GM12878 (cell line): ENCODE measurements at regions not wholly inside any gene's neighbourhood (a gene's known extent, or its start where the extent isn't known, plus 50 kb on each side); places are given as distances from the start of the nearest gene placed in this dataset.

Source experiments
- ATAC-seq: fragments of 200-7000 bp; cut with Tn5 transposase; 3 replicates; pipeline ENCODE4 v1.9.1; 2020; ENCODE audit warnings: mild to moderate bottlenecking, moderate library complexity
- BruUV-seq: library from RNA; stranded (reverse); fragments of 400-500 nt; replicated peaks from 2 replicates; lab custom pipeline; 2021; lab: Mats Ljungman, UMichigan
- CTCF ChIA-PET: fragments of 300-600 bp; sonication (Branson Sonifier 250); formaldehyde crosslinking; extraction: SDS; loops from one replicate; lab custom pipeline; 2021; ENCODE audit warnings: inconsistent platforms; lab: Yijun Ruan, JAX
- POLR2A ChIA-PET: fragments of 350-600 bp; formaldehyde crosslinking; extraction: SDS; loops from one replicate; lab custom pipeline; 2021; ENCODE audit warnings: inconsistent platforms; lab: Charles Lee
- RAD21 ChIA-PET: fragments of 300-600 bp; sonication (Branson Sonifier 250); formaldehyde crosslinking; loops from one replicate; lab custom pipeline; 2023; ENCODE audit warnings: antibody characterized with exemption; ENCODE audit not compliant: unreplicated experiment; lab: Charles Lee
- SMC1A ChIA-PET: fragments of 300-600 bp; sonication (Branson Sonifier 250); formaldehyde crosslinking; loops from one replicate; lab custom pipeline; 2023; ENCODE audit not compliant: unreplicated experiment, uncharacterized antibody; lab: Charles Lee
- DNase-seq: peaks from one replicate; pipeline ENCODE4 v3.0.0-alpha.2; 2011; ENCODE audit warnings: low read depth, low spot score
- FAIRE-seq: peaks from 3 replicates; lab custom pipeline; 2011; peaks lifted over from hg19 to GRCh38; lab: Jason Lieb, UNC
- H2AFZ ChIP-seq: 2 replicates; pipeline ENCODE4 v1.6.0; 2011; ENCODE audit warnings: low read depth, low read length, control low read depth; ENCODE audit not compliant: control insufficient read depth
- H3K27ac ChIP-seq: 2 replicates; pipeline ENCODE4 v1.5.1; 2011; ENCODE audit warnings: control low read depth; ENCODE audit not compliant: control insufficient read depth, insufficient read depth
- H3K27me3 ChIP-seq, 2 experiments: replicated peaks in 1 of 2; 2 replicates each; pipeline versions ENCODE4 v1.6.0 to v1.6.1; 2011; ENCODE audit warnings: low read length in 1 of 2; ENCODE audit not compliant: control insufficient read depth in 2 of 2, insufficient read depth in 2 of 2
- H3K36me3 ChIP-seq, 2 experiments: 2 replicates each; pipeline ENCODE4 v1.5.1; 2011; ENCODE audit warnings: low read length in 1 of 2; ENCODE audit not compliant: control insufficient read depth in 2 of 2, insufficient read depth in 2 of 2
- H3K4me1 ChIP-seq: 2 replicates; pipeline ENCODE4 v1.6.1; 2011; ENCODE audit warnings: mild to moderate bottlenecking, low read length, moderate library complexity, mixed read lengths; ENCODE audit not compliant: control insufficient read depth, insufficient read depth
- H3K4me2 ChIP-seq: 2 replicates; pipeline ENCODE4 v1.6.0; 2011; ENCODE audit warnings: control low read depth; ENCODE audit not compliant: control insufficient read depth, insufficient read depth
- H3K4me3 ChIP-seq: fragments of 200-600 bp; sonication (generic); 2 replicates; pipeline ENCODE4 v1.5.1; 2016
- H3K79me2 ChIP-seq: 2 replicates; pipeline ENCODE4 v1.6.0; 2011; ENCODE audit warnings: low read length; ENCODE audit not compliant: control insufficient read depth, insufficient read depth
- H3K9ac ChIP-seq: 2 replicates; pipeline ENCODE4 v1.8.0; 2011; ENCODE audit warnings: low read length, control low read depth, mixed read lengths; ENCODE audit not compliant: control insufficient read depth, insufficient read depth
- H3K9me3 ChIP-seq: replicated peaks from 3 replicates; pipeline ENCODE4 v1.5.1; 2011; ENCODE audit warnings: mild to moderate bottlenecking, low read length; ENCODE audit not compliant: control insufficient read depth, insufficient read depth
- H4K20me1 ChIP-seq: 2 replicates; pipeline ENCODE4 v1.6.0; 2011; ENCODE audit not compliant: control insufficient read depth, insufficient read depth
- BMI1 ChIP-seq: fragments of 450-650 bp; IDR thresholded peaks from 2 replicates; pipeline ENCODE4 v1.6.1; 2016; ENCODE audit warnings: mild to moderate bottlenecking, moderate library complexity, borderline replicate concordance
- IKZF1 ChIP-seq: fragments of 450-650 bp; conservative IDR thresholded peaks from 2 replicates; pipeline ENCODE4 v1.6.1; 2017; ENCODE audit warnings: antibody characterized with exemption, mild to moderate bottlenecking
- MEF2A ChIP-seq: IDR thresholded peaks from 2 replicates; pipeline ENCODE4 v1.6.1; 2011; ENCODE audit warnings: low read depth, mild to moderate bottlenecking, low read length, moderate library complexity; ENCODE audit not compliant: insufficient read depth
- MXI1 ChIP-seq: fragments of 150-350 bp; IDR thresholded peaks from 2 replicates; pipeline ENCODE4 v1.6.1; 2011; ENCODE audit warnings: low read depth, mild to moderate bottlenecking, inconsistent platforms, low read length, improper control_type of control experiment
- POLR2AphosphoS5 ChIP-seq: IDR thresholded peaks from 2 replicates; pipeline ENCODE4 v1.6.1; 2011; ENCODE audit warnings: mild to moderate bottlenecking, low read length, inconsistent platforms
- ZZZ3 ChIP-seq: IDR thresholded peaks from 2 replicates; pipeline ENCODE4 v1.6.1; 2011; ENCODE audit warnings: low read depth; ENCODE audit not compliant: control insufficient read depth, insufficient read length
- WGBS: methylation state at CpG from one replicate; pipeline ENCODE4 v1.1.6; 2016; ENCODE audit warnings: low lambda C conversion rate; ENCODE audit not compliant: insufficient replicate concordance, insufficient coverage; ENCODE audit errors: missing lambda C conversion rate; 5-methylcytosine and 5-hydroxymethylcytosine counted together
- in situ Hi-C: fragments of 300-500 bp; cut with MboI; formaldehyde crosslinking; loops from 9 replicates; pipeline ENCODE4 v1.14.3; 2018; ENCODE audit warnings: mixed read lengths
- intact Hi-C: fragments of 100-400 bp; cut with micrococcal nuclease; formaldehyde crosslinking; loops from one replicate; pipeline ENCODE4 v1.14.2; 2022; ENCODE audit not compliant: unreplicated experiment
- TF ChIP-seq, protein P1 (sequence below): fragments of 150-350 bp; IDR thresholded peaks from 2 replicates; pipeline ENCODE4 v1.6.1; 2014; ENCODE audit warnings: mild to moderate bottlenecking, low read depth, low read length
- TF ChIP-seq, protein P2 (sequence below): IDR thresholded peaks from 2 replicates; pipeline ENCODE4 v1.6.1; 2011; ENCODE audit warnings: mild to moderate bottlenecking, low read depth, low read length, moderate library complexity; ENCODE audit not compliant: insufficient replicate concordance
- TF ChIP-seq, protein P3 (sequence below): fragments of 450-650 bp; formaldehyde crosslinking; IDR thresholded peaks from 2 replicates; pipeline ENCODE4 v1.4.0; 2020; ENCODE audit warnings: mild to moderate bottlenecking, moderate library complexity
- TF ChIP-seq, protein P4 (sequence below): IDR thresholded peaks from 2 replicates; pipeline ENCODE4 v1.6.1; 2012; ENCODE audit warnings: low read depth, low read length, improper control_type of control experiment
- TF ChIP-seq, protein P5 (sequence below): fragments of 450-650 bp; formaldehyde crosslinking; IDR thresholded peaks from 2 replicates; pipeline ENCODE4 v1.4.0; 2022; ENCODE audit warnings: mild to moderate bottlenecking, moderate library complexity
- TF ChIP-seq, protein P6 (sequence below), 3 experiments: IDR thresholded peaks in 2 of 3; conservative IDR thresholded peaks in 1 of 3; 2 replicates each; pipeline ENCODE4 v1.5.1; 2011; ENCODE audit warnings: low read depth in 3 of 3, low read length in 3 of 3, mild to moderate bottlenecking in 3 of 3, control low read depth in 2 of 3, moderate library complexity in 2 of 3, inconsistent platforms in 1 of 3, mixed read lengths in 1 of 3; ENCODE audit not compliant: control insufficient read depth in 2 of 3, insufficient read depth in 1 of 3; ENCODE audit errors: extremely low read depth in 1 of 3

DNA sequence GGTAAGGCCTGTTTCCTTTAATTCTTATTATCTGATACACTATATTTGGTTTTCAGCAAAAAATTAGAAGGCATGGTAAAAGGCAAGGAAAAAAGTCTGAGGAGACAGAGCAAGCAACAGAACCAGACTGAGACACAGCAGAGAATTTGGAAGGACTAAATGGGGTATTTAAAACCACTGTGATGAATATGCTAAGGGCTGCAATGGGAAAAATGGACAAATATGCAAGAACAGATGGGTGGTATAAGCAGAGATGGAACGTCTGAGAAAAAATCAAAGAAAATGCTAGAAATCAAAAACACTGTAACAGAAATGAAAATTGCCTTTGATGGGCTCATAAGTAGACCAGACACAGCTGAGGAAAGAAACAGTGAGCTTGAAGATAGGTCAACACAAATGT is 50.8 kb upstream of the NSMCE3 start:
- no peak for FAIRE-seq
- ChIA-PET RAD21 (no interaction called here), SMC1A (no interaction called here), POLR2A (no interaction called here), CTCF (no interaction called here)
- Histone ChIP-seq H3K9me3 (no peaks in the 10 kb centered on the region; the same call in 1 of the 3 replicates), H4K20me1 (no peaks in the 10 kb centered on the region), H3K9ac (no peak overlapping the region), H3K36me3 (no peaks in the 10 kb centered on the region), H3K4me3 (no peak overlapping the region), H3K79me2 (no peaks in the 10 kb centered on the region), H3K27ac (no peak overlapping the region), H3K27me3 (no peaks in the 10 kb centered on the region), H3K4me1 (no peaks in the 10 kb centered on the region), H3K4me2 (no peak overlapping the region), H2AFZ (no peak overlapping the region)
- no peak for ATAC-seq
- 42% methylated on average over 1 of the region's 1 CpG for WGBS
- no peak for DNase-seq
- in situ Hi-C loops (no loop called here), intact Hi-C loops (no loop called here)
- BruUV-seq: no TSS peak
- TF ChIP-seq MXI1 (no peak), IKZF1 (no peak), BMI1 (no peak), POLR2AphosphoS5 (no peak), MEF2A (no peak), ZZZ3 (no peak)
- TF ChIP-seq, protein P1, sequence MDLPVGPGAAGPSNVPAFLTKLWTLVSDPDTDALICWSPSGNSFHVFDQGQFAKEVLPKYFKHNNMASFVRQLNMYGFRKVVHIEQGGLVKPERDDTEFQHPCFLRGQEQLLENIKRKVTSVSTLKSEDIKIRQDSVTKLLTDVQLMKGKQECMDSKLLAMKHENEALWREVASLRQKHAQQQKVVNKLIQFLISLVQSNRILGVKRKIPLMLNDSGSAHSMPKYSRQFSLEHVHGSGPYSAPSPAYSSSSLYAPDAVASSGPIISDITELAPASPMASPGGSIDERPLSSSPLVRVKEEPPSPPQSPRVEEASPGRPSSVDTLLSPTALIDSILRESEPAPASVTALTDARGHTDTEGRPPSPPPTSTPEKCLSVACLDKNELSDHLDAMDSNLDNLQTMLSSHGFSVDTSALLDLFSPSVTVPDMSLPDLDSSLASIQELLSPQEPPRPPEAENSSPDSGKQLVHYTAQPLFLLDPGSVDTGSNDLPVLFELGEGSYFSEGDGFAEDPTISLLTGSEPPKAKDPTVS: no peak
- TF ChIP-seq, protein P2, sequence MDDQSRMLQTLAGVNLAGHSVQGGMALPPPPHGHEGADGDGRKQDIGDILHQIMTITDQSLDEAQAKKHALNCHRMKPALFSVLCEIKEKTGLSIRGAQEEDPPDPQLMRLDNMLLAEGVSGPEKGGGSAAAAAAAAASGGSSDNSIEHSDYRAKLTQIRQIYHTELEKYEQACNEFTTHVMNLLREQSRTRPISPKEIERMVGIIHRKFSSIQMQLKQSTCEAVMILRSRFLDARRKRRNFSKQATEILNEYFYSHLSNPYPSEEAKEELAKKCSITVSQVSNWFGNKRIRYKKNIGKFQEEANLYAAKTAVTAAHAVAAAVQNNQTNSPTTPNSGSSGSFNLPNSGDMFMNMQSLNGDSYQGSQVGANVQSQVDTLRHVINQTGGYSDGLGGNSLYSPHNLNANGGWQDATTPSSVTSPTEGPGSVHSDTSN: no peak
- TF ChIP-seq, protein P3, sequence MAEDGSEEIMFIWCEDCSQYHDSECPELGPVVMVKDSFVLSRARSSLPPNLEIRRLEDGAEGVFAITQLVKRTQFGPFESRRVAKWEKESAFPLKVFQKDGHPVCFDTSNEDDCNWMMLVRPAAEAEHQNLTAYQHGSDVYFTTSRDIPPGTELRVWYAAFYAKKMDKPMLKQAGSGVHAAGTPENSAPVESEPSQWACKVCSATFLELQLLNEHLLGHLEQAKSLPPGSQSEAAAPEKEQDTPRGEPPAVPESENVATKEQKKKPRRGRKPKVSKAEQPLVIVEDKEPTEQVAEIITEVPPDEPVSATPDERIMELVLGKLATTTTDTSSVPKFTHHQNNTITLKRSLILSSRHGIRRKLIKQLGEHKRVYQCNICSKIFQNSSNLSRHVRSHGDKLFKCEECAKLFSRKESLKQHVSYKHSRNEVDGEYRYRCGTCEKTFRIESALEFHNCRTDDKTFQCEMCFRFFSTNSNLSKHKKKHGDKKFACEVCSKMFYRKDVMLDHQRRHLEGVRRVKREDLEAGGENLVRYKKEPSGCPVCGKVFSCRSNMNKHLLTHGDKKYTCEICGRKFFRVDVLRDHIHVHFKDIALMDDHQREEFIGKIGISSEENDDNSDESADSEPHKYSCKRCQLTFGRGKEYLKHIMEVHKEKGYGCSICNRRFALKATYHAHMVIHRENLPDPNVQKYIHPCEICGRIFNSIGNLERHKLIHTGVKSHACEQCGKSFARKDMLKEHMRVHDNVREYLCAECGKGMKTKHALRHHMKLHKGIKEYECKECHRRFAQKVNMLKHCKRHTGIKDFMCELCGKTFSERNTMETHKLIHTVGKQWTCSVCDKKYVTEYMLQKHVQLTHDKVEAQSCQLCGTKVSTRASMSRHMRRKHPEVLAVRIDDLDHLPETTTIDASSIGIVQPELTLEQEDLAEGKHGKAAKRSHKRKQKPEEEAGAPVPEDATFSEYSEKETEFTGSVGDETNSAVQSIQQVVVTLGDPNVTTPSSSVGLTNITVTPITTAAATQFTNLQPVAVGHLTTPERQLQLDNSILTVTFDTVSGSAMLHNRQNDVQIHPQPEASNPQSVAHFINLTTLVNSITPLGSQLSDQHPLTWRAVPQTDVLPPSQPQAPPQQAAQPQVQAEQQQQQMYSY: no peak
- TF ChIP-seq, protein P4, sequence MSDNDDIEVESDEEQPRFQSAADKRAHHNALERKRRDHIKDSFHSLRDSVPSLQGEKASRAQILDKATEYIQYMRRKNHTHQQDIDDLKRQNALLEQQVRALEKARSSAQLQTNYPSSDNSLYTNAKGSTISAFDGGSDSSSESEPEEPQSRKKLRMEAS: no peak
- TF ChIP-seq, protein P5, sequence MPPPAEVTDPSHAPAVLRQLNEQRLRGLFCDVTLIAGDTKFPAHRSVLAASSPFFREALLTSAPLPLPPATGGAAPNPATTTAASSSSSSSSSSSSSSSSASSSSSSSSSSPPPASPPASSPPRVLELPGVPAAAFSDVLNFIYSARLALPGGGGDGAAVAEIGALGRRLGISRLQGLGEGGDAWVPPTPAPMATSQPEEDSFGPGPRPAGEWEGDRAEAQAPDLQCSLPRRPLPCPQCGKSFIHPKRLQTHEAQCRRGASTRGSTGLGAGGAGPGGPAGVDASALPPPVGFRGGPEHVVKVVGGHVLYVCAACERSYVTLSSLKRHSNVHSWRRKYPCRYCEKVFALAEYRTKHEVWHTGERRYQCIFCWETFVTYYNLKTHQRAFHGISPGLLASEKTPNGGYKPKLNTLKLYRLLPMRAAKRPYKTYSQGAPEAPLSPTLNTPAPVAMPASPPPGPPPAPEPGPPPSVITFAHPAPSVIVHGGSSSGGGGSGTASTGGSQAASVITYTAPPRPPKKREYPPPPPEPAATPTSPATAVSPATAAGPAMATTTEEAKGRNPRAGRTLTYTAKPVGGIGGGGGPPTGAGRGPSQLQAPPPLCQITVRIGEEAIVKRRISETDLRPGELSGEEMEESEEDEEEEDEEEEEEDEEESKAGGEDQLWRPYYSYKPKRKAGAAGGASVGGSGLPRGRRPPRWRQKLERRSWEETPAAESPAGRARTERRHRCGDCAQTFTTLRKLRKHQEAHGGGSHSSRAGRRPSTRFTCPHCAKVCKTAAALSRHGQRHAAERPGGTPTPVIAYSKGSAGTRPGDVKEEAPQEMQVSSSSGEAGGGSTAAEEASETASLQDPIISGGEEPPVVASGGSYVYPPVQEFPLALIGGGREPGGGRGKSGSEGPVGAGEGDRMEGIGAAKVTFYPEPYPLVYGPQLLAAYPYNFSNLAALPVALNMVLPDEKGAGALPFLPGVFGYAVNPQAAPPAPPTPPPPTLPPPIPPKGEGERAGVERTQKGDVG (CRISPR knock-in tag): no peak
- TF ChIP-seq, protein P6, sequence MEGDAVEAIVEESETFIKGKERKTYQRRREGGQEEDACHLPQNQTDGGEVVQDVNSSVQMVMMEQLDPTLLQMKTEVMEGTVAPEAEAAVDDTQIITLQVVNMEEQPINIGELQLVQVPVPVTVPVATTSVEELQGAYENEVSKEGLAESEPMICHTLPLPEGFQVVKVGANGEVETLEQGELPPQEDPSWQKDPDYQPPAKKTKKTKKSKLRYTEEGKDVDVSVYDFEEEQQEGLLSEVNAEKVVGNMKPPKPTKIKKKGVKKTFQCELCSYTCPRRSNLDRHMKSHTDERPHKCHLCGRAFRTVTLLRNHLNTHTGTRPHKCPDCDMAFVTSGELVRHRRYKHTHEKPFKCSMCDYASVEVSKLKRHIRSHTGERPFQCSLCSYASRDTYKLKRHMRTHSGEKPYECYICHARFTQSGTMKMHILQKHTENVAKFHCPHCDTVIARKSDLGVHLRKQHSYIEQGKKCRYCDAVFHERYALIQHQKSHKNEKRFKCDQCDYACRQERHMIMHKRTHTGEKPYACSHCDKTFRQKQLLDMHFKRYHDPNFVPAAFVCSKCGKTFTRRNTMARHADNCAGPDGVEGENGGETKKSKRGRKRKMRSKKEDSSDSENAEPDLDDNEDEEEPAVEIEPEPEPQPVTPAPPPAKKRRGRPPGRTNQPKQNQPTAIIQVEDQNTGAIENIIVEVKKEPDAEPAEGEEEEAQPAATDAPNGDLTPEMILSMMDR (IDR thresholded peaks at IDR 0.05 in 2 of 3, conservative IDR thresholded peaks at IDR 0.05 in 1 of 3; ENCODE audit: control insufficient read depth in 2 of 3, extremely low read depth in 1 of 3, insufficient read depth in 1 of 3, low read depth in 3 of 3, low read length in 3 of 3): no peak
